ENCODE measurements at regions not wholly inside any gene's neighbourhood (a gene's known extent, or its start where the extent isn't known, plus 50 kb on each side); places are given as distances from the start of the nearest gene placed in this dataset.

- no peak for DNase-seq (ENCODE audit: low read depth)
- H3K4me3 ChIP-seq (ENCODE audit: low read depth, low read length): no peak overlapping the region
- no peak for TF ChIP-seq CTCF (IDR thresholded peaks at IDR 0.05; ENCODE audit: insufficient read depth, low read length)
Observed at GRCh38 chr3:182622241-182622545, 171.1 kb upstream of the ATP11B start.

- no peak for TF ChIP-seq CTCF (IDR thresholded peaks at IDR 0.05; ENCODE audit: insufficient read depth, low read length)
- no peak overlapping the region for H3K4me3 ChIP-seq (ENCODE audit: low read depth, low read length)
- no peak for DNase-seq (ENCODE audit: low read depth)
Observed at GRCh38 chr3:182626484-182627467, 166.5 kb upstream of the ATP11B start.

- no peak overlapping the region for H3K4me3 ChIP-seq (ENCODE audit: low read depth, low read length)
- no peak for TF ChIP-seq CTCF (IDR thresholded peaks at IDR 0.05; ENCODE audit: insufficient read depth, low read length)
- no peak for DNase-seq (ENCODE audit: low read depth)
Observed at GRCh38 chr3:182628531-182628930, 164.8 kb upstream of the ATP11B start.

GRCh38 chr3:182629521-182629920 is 163.8 kb upstream of the ATP11B start:
- no peak for DNase-seq (ENCODE audit: low read depth)
- no peak for TF ChIP-seq CTCF (IDR thresholded peaks at IDR 0.05; ENCODE audit: insufficient read depth, low read length)
- H3K4me3 ChIP-seq (ENCODE audit: low read depth, low read length): no peak overlapping the region

GRCh38 chr3:182631183-182632076 is 161.9 kb upstream of the ATP11B start:
- TF ChIP-seq CTCF (IDR thresholded peaks at IDR 0.05; ENCODE audit: insufficient read depth, low read length): no peak
- no peak overlapping the region for H3K4me3 ChIP-seq (ENCODE audit: low read depth, low read length)

GRCh38 chr3:182632077-182632393 is 161.3 kb upstream of the ATP11B start:
- no peak for TF ChIP-seq CTCF (IDR thresholded peaks at IDR 0.05; ENCODE audit: insufficient read depth, low read length)
- DNase-seq (ENCODE audit: low read depth): no peak
- no peak overlapping the region for H3K4me3 ChIP-seq (ENCODE audit: low read depth, low read length)

More at GRCh38 chr3:182631183-182632076, 161.9 kb upstream of the ATP11B start:
- no peak for DNase-seq (ENCODE audit: low read depth)

All from fibroblast of the aortic adventitia (primary cell).